SU-DHL-6 (cell line): ENCODE measurements at regions not wholly inside any gene's neighbourhood (a gene's known extent, or its start where the extent isn't known, plus 50 kb on each side); places are given as distances from the start of the nearest gene placed in this dataset.

Experiments used
- CTCF ChIP-seq: fragments of 200-600 bp; sonication (generic); IDR thresholded peaks from one replicate; pipeline ENCODE4 v1.5.1; 2017; ENCODE audit warnings: antibody characterized with exemption, mild to moderate bottlenecking, low read length, moderate library complexity; ENCODE audit not compliant: insufficient read depth, poor library complexity, severe bottlenecking
- EZH2phosphoT487 ChIP-seq: fragments of 200-600 bp; sonication (generic), shearing (Covaris generic); conservative IDR thresholded peaks from 2 replicates; pipeline ENCODE4 v1.6.1; 2018; ENCODE audit warnings: mild to moderate bottlenecking, antibody characterized with exemption, low read length, moderate library complexity, mixed read lengths

DNA sequence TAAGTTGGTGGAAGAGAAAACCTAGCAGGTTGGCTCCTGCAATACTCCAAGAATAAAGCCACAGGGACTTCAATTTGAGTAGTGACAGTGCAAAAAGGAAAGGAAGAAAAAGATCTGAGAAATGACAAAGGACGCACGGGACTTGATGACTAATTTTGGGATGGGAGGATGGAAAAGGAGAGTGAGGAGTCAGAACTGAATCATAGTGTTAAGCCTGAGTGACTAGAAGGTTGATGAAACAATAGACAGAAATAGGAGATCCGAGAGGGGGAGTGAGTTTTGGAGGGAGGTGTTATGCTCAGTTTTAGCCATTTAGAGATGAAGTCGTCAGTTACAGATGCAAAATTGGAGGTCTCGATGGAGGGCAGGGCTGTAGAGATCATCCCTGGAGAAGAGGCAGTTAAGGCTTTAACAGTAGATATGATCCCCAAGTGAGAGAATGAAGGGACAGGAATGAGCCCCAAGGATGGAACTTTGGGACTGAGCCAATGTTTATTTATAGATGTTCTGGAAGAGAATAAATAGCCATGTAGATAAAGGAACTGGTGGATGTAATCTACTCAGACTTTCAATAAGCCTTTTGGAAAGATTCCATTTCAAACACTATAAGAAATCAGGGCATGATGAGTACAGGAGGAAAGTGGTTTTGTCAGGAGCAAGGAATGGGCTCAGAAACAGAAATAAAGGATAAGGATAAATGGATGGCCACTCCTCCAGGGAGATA lies 108.9 kb upstream of the NCAM1 start:
- TF ChIP-seq CTCF (no peak), EZH2phosphoT487 (no peak)
